Keratinocyte (primary cell): ENCODE measurements at regions not wholly inside any gene's neighbourhood (a gene's known extent, or its start where the extent isn't known, plus 50 kb on each side); places are given as distances from the start of the nearest gene placed in this dataset.

Experiments
- EZH2 ChIP-seq: IDR thresholded peaks from one replicate; pipeline ENCODE4 v1.6.1; 2012; ENCODE audit warnings: inconsistent platforms, mild to moderate bottlenecking, low read length, moderate library complexity
- TF ChIP-seq, protein P1 (sequence below), 3 experiments: IDR thresholded peaks in 1 of 3; conservative IDR thresholded peaks in 1 of 3; optimal IDR thresholded peaks in 1 of 3; 2 replicates in 2 of 3; 3 replicates in 1 of 3; pipeline versions ENCODE3 to v1.5.1; 2011; ENCODE audit warnings: low read length in 3 of 3, mild to moderate bottlenecking in 3 of 3, moderate library complexity in 2 of 3, control low read depth in 1 of 3, inconsistent platforms in 1 of 3; ENCODE audit not compliant: insufficient read depth in 2 of 3; ENCODE audit errors: extremely low read depth in 1 of 3

DNA sequence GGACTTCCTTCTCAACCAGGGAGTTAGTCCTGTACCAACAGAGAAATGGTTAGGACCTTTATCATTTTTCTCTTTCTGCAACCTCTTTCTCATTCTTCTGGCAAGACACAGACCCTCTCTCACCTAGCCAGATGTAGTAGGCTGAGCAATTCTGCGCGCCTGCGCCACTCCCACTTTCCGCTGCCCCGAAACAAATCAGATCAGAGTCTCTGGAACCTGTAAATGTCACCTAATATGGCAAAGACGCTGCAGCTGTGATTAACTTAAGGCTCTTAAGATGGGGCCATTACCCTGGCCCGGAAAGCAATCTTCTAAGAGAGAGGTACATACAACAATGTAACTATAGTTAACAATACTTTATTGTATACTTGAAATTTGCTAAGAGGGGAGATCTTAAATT, 94.3 kb upstream of the ASIC2 start:
- TF ChIP-seq, protein P1, sequence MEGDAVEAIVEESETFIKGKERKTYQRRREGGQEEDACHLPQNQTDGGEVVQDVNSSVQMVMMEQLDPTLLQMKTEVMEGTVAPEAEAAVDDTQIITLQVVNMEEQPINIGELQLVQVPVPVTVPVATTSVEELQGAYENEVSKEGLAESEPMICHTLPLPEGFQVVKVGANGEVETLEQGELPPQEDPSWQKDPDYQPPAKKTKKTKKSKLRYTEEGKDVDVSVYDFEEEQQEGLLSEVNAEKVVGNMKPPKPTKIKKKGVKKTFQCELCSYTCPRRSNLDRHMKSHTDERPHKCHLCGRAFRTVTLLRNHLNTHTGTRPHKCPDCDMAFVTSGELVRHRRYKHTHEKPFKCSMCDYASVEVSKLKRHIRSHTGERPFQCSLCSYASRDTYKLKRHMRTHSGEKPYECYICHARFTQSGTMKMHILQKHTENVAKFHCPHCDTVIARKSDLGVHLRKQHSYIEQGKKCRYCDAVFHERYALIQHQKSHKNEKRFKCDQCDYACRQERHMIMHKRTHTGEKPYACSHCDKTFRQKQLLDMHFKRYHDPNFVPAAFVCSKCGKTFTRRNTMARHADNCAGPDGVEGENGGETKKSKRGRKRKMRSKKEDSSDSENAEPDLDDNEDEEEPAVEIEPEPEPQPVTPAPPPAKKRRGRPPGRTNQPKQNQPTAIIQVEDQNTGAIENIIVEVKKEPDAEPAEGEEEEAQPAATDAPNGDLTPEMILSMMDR (optimal IDR thresholded peaks at IDR 0.05 in 1 of 3, IDR thresholded peaks at IDR 0.05 in 1 of 3, conservative IDR thresholded peaks at IDR 0.05 in 1 of 3; ENCODE audit: extremely low read depth in 1 of 3, insufficient read depth in 2 of 3, low read length in 3 of 3) = no peak
- no peak for TF ChIP-seq EZH2
